ENCODE measurements at regions not wholly inside any gene's neighbourhood (a gene's known extent, or its start where the extent isn't known, plus 50 kb on each side); places are given as distances from the start of the nearest gene placed in this dataset.

- Histone ChIP-seq H3K4me1 (replicated peaks; ENCODE audit: insufficient read depth) (no peaks in the 10 kb centered on the region), H3K36me3 (ENCODE audit: low read depth) (no peaks in the 10 kb centered on the region), H3K9me3 (ENCODE audit: insufficient read depth, low read depth) (no peaks in the 10 kb centered on the region), H3K9me2 (ENCODE audit: insufficient read depth) (no peaks in the 10 kb centered on the region), H3F3A (ENCODE audit: insufficient read depth, low read depth) (no peaks in the 10 kb centered on the region), H4K20me1 (ENCODE audit: insufficient read depth) (no peaks in the 10 kb centered on the region), H3K4me3 (no peak overlapping the region), H3K27me3 (ENCODE audit: insufficient read depth, low read depth) (no peaks in the 10 kb centered on the region), H2AFZ (no peak overlapping the region), H3K79me2 (ENCODE audit: low read depth) (no peaks in the 10 kb centered on the region), H3K4me2 (no peak overlapping the region), H3K27ac (no peak overlapping the region)
- intact Hi-C loops (cut with micrococcal nuclease; ENCODE audit: unreplicated experiment) = no loop called here
- BruUV-seq (replicated peaks) = no TSS peak
- TF ChIP-seq CTCF (conservative IDR thresholded peaks at IDR 0.05) (no peak), EZH2 (IDR thresholded peaks at IDR 0.05; ENCODE audit: low read depth) (no peak)
- CTCF ChIA-PET = no interaction called here
- POLR2A ChIA-PET (ENCODE audit: unreplicated experiment) = no interaction called here
- no peak for DNase-seq
Observed at GRCh38 chr2:79259959-79260358, 100.4 kb upstream of the REG3A start.

GRCh38 chr2:79259296-79259695, 99.7 kb upstream of the REG3A start:
- H3K79me2 ChIP-seq (ENCODE audit: low read depth) = no peaks in the 10 kb centered on the region
- no peak overlapping the region for H3K4me2 ChIP-seq
- H3K36me3 ChIP-seq (ENCODE audit: low read depth) = no peaks in the 10 kb centered on the region
- no TSS peak for BruUV-seq (replicated peaks)
- no peaks in the 10 kb centered on the region for H3K9me2 ChIP-seq (ENCODE audit: insufficient read depth)
- CTCF ChIA-PET = no interaction called here
- H2AFZ ChIP-seq = no peak overlapping the region
- intact Hi-C loops (cut with micrococcal nuclease; ENCODE audit: unreplicated experiment) = no loop called here
- no peak overlapping the region for H3K4me3 ChIP-seq
- no peak for DNase-seq
- H4K20me1 ChIP-seq (ENCODE audit: insufficient read depth) = no peaks in the 10 kb centered on the region
- H3F3A ChIP-seq (ENCODE audit: insufficient read depth, low read depth) = no peaks in the 10 kb centered on the region
- H3K9me3 ChIP-seq (ENCODE audit: insufficient read depth, low read depth) = no peaks in the 10 kb centered on the region
- POLR2A ChIA-PET (ENCODE audit: unreplicated experiment) = no interaction called here
- TF ChIP-seq CTCF (conservative IDR thresholded peaks at IDR 0.05) (no peak), EZH2 (IDR thresholded peaks at IDR 0.05; ENCODE audit: low read depth) (no peak)
- H3K27ac ChIP-seq = no peak overlapping the region
- H3K4me1 ChIP-seq (replicated peaks; ENCODE audit: insufficient read depth) = no peaks in the 10 kb centered on the region
- H3K27me3 ChIP-seq (ENCODE audit: insufficient read depth, low read depth) = no peaks in the 10 kb centered on the region

- Histone ChIP-seq H3K4me2 (no peak overlapping the region), H3K9me2 (ENCODE audit: insufficient read depth) (no peaks in the 10 kb centered on the region), H3K27me3 (ENCODE audit: insufficient read depth, low read depth) (no peaks in the 10 kb centered on the region), H3K9me3 (ENCODE audit: insufficient read depth, low read depth) (no peaks in the 10 kb centered on the region), H3K36me3 (ENCODE audit: low read depth) (no peaks in the 10 kb centered on the region), H2AFZ (no peak overlapping the region), H3K79me2 (ENCODE audit: low read depth) (no peaks in the 10 kb centered on the region), H3F3A (ENCODE audit: insufficient read depth, low read depth) (no peaks in the 10 kb centered on the region), H3K4me1 (replicated peaks; ENCODE audit: insufficient read depth) (no peaks in the 10 kb centered on the region), H3K27ac (no peak overlapping the region), H4K20me1 (ENCODE audit: insufficient read depth) (no peaks in the 10 kb centered on the region), H3K4me3 (no peak overlapping the region)
- no TSS peak for BruUV-seq (replicated peaks)
- no peak for DNase-seq
- POLR2A ChIA-PET (ENCODE audit: unreplicated experiment) = no interaction called here
- CTCF ChIA-PET = no interaction called here
- intact Hi-C loops (cut with micrococcal nuclease; ENCODE audit: unreplicated experiment) = no loop called here
- TF ChIP-seq EZH2 (IDR thresholded peaks at IDR 0.05; ENCODE audit: low read depth) = no peak
- no peak for TF ChIP-seq CTCF (conservative IDR thresholded peaks at IDR 0.05)
Observed at GRCh38 chr2:79253243-79253774, 93.8 kb upstream of the REG3A start.

Data from PC-9 (cell line).